ENCODE measurements at regions not wholly inside any gene's neighbourhood (a gene's known extent, or its start where the extent isn't known, plus 50 kb on each side); places are given as distances from the start of the nearest gene placed in this dataset.

- TF ChIP-seq CHD7 (IDR thresholded peaks at IDR 0.05; ENCODE audit: insufficient replicate concordance, low read length) (no peak), RBBP5 (IDR thresholded peaks at IDR 0.05; ENCODE audit: borderline replicate concordance, low read depth, low read length) (no peak), PHF8 (conservative IDR thresholded peaks at IDR 0.05; ENCODE audit: low read depth, low read length) (no peak), SUZ12 (IDR thresholded peaks at IDR 0.05; ENCODE audit: low read length) (no peak), CEBPB (IDR thresholded peaks at IDR 0.05; ENCODE audit: low read depth, low read length) (no peak), MAFK (IDR thresholded peaks at IDR 0.05; ENCODE audit: low read depth, low read length) (no peak), USF2 (IDR thresholded peaks at IDR 0.05; ENCODE audit: low read length) (no peak), ASH2L (IDR thresholded peaks at IDR 0.05; ENCODE audit: low read length) (no peak)
These were observed 115.2 kb upstream of the PEG3 start (continued) for GRCh38 chr19:56955637-56956216.
